ENCODE measurements at regions not wholly inside any gene's neighbourhood (a gene's known extent, or its start where the extent isn't known, plus 50 kb on each side); places are given as distances from the start of the nearest gene placed in this dataset.
"Not testable (repeated sequence)": the region's sequence is repeated elsewhere in the genome, so short reads cannot be mapped to it uniquely, and the experiment has no call there.

DNA sequence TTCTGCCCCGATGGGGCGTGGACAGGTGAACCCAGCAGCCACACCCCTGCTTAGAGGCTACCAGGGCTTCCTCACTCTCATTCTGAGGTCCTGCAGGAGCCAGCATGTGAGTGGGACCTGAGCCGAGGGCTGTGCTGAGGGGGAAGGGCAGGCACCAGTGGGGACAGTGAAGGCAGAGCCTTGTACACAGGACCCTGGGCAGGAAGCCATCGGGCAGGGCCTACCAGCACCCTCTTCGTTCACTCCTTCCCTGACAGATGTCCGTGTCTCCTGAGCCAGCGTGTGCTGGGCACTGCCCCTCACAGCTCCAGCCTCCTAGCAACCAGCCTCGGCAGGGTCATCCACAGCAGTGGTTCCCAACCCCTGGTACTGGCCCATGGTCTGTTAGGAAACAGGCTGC, 5385.0 kb upstream of the TPTE start:
- not testable (repeated sequence) for H3K9ac ChIP-seq (ENCODE audit: low read length); H3K9me3 ChIP-seq (ENCODE audit: low read length); H3K27ac ChIP-seq (ENCODE audit: low read depth, low read length, poor library complexity, severe bottlenecking); H4K20me1 ChIP-seq (ENCODE audit: insufficient read depth, low read length); H3K4me2 ChIP-seq (ENCODE audit: low read length); H3K9me2 ChIP-seq (ENCODE audit: low read depth, low read length); H3K79me2 ChIP-seq (ENCODE audit: insufficient read depth, low read length); H3K4me1 ChIP-seq (ENCODE audit: insufficient read depth, low read length, severe bottlenecking); H3F3A ChIP-seq (ENCODE audit: insufficient read depth, low read length); H3K4me3 ChIP-seq (ENCODE audit: low read depth, low read length, poor library complexity, severe bottlenecking); H3K36me3 ChIP-seq (ENCODE audit: insufficient read depth, low read length); H2AFZ ChIP-seq (ENCODE audit: low read length); H3K27me3 ChIP-seq (ENCODE audit: insufficient read depth, low read length)

DNA sequence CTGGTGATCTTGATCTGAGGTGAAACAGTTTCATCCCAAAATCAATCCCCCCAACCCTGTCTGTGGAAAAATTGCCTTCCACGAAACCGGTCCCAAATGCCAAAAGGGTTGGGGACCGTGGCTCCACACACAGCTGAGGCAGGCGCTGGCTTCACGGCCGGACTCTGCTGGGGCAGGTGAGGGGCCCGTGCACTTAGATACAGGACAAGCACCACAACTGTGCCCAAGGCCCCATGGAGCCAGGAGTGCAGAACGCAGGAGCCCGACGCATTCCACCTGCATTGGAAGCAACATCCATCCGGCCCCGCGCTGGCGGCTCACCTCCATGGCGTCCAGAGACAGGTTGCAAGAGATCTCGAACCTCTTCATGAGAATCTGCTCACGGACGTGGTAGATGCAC, 5384.4 kb upstream of the TPTE start:
- not testable (repeated sequence) for H3K27me3 ChIP-seq (ENCODE audit: insufficient read depth, low read length); H3F3A ChIP-seq (ENCODE audit: insufficient read depth, low read length); H3K9ac ChIP-seq (ENCODE audit: low read length); H3K9me2 ChIP-seq (ENCODE audit: low read depth, low read length); H3K4me2 ChIP-seq (ENCODE audit: low read length); H2AFZ ChIP-seq (ENCODE audit: low read length); H3K4me3 ChIP-seq (ENCODE audit: low read depth, low read length, poor library complexity, severe bottlenecking); H4K20me1 ChIP-seq (ENCODE audit: insufficient read depth, low read length); H3K4me1 ChIP-seq (ENCODE audit: insufficient read depth, low read length, severe bottlenecking); H3K36me3 ChIP-seq (ENCODE audit: insufficient read depth, low read length); H3K9me3 ChIP-seq (ENCODE audit: low read length); H3K27ac ChIP-seq (ENCODE audit: low read depth, low read length, poor library complexity, severe bottlenecking); H3K79me2 ChIP-seq (ENCODE audit: insufficient read depth, low read length)

DNA sequence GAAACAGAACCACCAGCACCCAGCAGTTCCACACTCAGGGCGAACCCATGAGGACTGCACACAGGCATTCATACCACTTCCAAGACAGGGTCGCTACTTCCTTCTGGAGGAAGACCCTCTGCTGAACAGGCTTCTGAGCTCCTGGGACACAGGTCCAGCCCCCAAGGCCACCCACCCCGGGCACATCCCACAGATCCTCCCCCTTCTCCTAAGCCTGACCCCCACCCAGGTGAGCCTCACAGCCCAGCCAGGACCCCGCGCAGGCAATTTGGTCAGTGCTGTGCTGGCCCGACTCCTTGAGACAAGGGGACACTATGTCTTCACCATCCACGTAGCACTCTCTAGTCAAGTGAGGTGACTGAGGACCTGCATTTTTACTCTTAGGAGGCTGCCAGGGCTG, 5382.7 kb upstream of the TPTE start:
- H4K20me1 ChIP-seq (ENCODE audit: insufficient read depth, low read length); H3K79me2 ChIP-seq (ENCODE audit: insufficient read depth, low read length); H3K9me3 ChIP-seq (ENCODE audit: low read length); H3K27ac ChIP-seq (ENCODE audit: low read depth, low read length, poor library complexity, severe bottlenecking); H3K4me1 ChIP-seq (ENCODE audit: insufficient read depth, low read length, severe bottlenecking); H3K4me2 ChIP-seq (ENCODE audit: low read length); H3K36me3 ChIP-seq (ENCODE audit: insufficient read depth, low read length); H3K9ac ChIP-seq (ENCODE audit: low read length); H2AFZ ChIP-seq (ENCODE audit: low read length); H3K4me3 ChIP-seq (ENCODE audit: low read depth, low read length, poor library complexity, severe bottlenecking); H3F3A ChIP-seq (ENCODE audit: insufficient read depth, low read length); H3K9me2 ChIP-seq (ENCODE audit: low read depth, low read length); H3K27me3 ChIP-seq (ENCODE audit: insufficient read depth, low read length): not testable (repeated sequence)

DNA sequence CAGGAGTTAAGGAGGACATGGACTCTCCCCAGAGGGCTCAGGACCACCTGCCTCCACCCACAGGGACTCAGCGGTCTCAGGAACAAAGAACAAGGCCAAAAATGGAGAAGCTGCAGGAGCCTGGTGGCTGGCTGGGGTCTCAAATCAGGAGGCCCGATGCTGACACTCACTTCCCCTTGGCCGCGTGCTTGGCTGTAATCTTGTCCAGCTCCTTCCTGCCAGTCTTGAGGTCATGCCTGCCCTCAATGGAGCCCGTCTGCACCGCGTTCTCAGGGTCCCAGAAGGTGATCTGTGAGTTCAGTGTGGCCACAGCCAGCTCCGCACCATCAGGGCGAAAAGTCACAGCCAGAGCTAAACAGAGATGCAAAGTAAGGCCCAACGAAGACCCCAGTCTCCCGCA, 5381.9 kb upstream of the TPTE start:
- not testable (repeated sequence) for H3K4me2 ChIP-seq (ENCODE audit: low read length); H4K20me1 ChIP-seq (ENCODE audit: insufficient read depth, low read length); H3K9me2 ChIP-seq (ENCODE audit: low read depth, low read length); H3K27ac ChIP-seq (ENCODE audit: low read depth, low read length, poor library complexity, severe bottlenecking); H3K79me2 ChIP-seq (ENCODE audit: insufficient read depth, low read length); H3K27me3 ChIP-seq (ENCODE audit: insufficient read depth, low read length); H3K9me3 ChIP-seq (ENCODE audit: low read length); H3F3A ChIP-seq (ENCODE audit: insufficient read depth, low read length); H3K4me1 ChIP-seq (ENCODE audit: insufficient read depth, low read length, severe bottlenecking); H3K9ac ChIP-seq (ENCODE audit: low read length); H2AFZ ChIP-seq (ENCODE audit: low read length); H3K4me3 ChIP-seq (ENCODE audit: low read depth, low read length, poor library complexity, severe bottlenecking); H3K36me3 ChIP-seq (ENCODE audit: insufficient read depth, low read length)

DNA sequence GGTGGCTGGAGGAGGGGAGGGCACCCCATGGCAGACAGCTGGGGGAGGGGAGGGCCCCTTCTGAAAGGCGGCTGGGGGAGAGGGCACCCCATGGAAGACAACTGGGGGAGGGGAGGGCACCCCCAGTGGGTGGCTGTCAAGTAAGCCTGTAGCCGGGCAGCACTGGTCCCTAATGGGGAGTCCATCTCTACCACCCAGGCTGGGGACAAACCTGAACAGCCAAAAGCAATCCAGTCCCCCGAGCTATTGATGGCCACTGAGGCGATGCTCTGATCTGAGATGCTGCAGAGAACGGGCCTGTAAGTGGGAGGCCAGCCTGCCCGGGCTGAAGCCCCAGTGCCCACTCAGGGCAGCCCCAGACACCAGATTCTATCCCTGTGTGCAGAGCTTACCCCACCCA, 5378.4 kb upstream of the TPTE start:
- not testable (repeated sequence) for H3K4me2 ChIP-seq (ENCODE audit: low read length); H3K4me3 ChIP-seq (ENCODE audit: low read depth, low read length, poor library complexity, severe bottlenecking); H3K9ac ChIP-seq (ENCODE audit: low read length); H3K9me2 ChIP-seq (ENCODE audit: low read depth, low read length); H2AFZ ChIP-seq (ENCODE audit: low read length); H3K27me3 ChIP-seq (ENCODE audit: insufficient read depth, low read length); H3K36me3 ChIP-seq (ENCODE audit: insufficient read depth, low read length); H3K4me1 ChIP-seq (ENCODE audit: insufficient read depth, low read length, severe bottlenecking); H3K27ac ChIP-seq (ENCODE audit: low read depth, low read length, poor library complexity, severe bottlenecking); H3F3A ChIP-seq (ENCODE audit: insufficient read depth, low read length); H3K9me3 ChIP-seq (ENCODE audit: low read length); H3K79me2 ChIP-seq (ENCODE audit: insufficient read depth, low read length); H4K20me1 ChIP-seq (ENCODE audit: insufficient read depth, low read length)

DNA sequence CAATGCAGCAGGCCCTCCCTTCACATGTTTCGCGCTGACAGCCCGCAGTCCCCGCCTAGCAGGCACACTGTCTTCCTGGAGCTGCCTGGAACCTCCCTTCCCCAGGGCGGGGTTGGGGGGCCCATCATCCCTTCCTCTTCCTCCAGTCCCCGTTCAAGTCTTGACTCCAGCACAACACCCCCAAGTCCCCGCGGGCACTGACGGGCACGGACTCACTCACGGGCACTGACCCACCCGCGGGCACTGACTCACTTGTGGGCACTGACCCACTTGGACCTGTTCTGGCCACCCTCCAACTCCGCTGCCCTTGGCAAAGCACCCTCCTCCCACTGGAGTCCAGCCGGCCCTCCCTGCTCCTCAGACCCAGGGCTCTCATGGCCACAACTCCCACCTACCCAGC, 5376.7 kb upstream of the TPTE start:
- H3K27me3 ChIP-seq (ENCODE audit: insufficient read depth, low read length); H3K4me1 ChIP-seq (ENCODE audit: insufficient read depth, low read length, severe bottlenecking); H2AFZ ChIP-seq (ENCODE audit: low read length); H3K79me2 ChIP-seq (ENCODE audit: insufficient read depth, low read length); H3K4me2 ChIP-seq (ENCODE audit: low read length); H3K36me3 ChIP-seq (ENCODE audit: insufficient read depth, low read length); H3K9me3 ChIP-seq (ENCODE audit: low read length); H3K27ac ChIP-seq (ENCODE audit: low read depth, low read length, poor library complexity, severe bottlenecking); H3K9ac ChIP-seq (ENCODE audit: low read length); H4K20me1 ChIP-seq (ENCODE audit: insufficient read depth, low read length); H3K4me3 ChIP-seq (ENCODE audit: low read depth, low read length, poor library complexity, severe bottlenecking); H3K9me2 ChIP-seq (ENCODE audit: low read depth, low read length); H3F3A ChIP-seq (ENCODE audit: insufficient read depth, low read length): not testable (repeated sequence)

DNA sequence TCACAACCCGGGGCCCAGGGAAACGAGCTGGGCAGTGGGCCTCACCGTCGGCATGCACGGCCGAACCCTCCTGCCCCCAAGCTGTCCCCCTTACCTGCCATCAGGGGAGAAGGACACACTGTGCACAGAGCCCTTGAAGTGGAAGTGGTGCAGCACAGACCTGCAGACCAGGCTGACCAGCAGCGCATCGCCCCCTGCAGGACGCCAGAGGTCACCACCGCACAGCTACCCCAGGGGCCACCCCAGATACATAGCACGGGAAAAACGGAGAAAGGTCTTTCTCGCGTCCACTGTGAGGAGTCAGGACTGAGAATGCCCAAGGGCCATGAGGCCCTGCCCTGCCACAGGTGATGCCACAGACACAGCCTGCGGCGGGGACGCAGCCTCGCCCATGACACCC, 5373.7 kb upstream of the TPTE start:
- not testable (repeated sequence) for H3K79me2 ChIP-seq (ENCODE audit: insufficient read depth, low read length); H3K36me3 ChIP-seq (ENCODE audit: insufficient read depth, low read length); H3K4me1 ChIP-seq (ENCODE audit: insufficient read depth, low read length, severe bottlenecking); H3K4me2 ChIP-seq (ENCODE audit: low read length); H3K9me2 ChIP-seq (ENCODE audit: low read depth, low read length); H3K9ac ChIP-seq (ENCODE audit: low read length); H4K20me1 ChIP-seq (ENCODE audit: insufficient read depth, low read length); H3K4me3 ChIP-seq (ENCODE audit: low read depth, low read length, poor library complexity, severe bottlenecking); H3F3A ChIP-seq (ENCODE audit: insufficient read depth, low read length); H3K9me3 ChIP-seq (ENCODE audit: low read length); H2AFZ ChIP-seq (ENCODE audit: low read length); H3K27ac ChIP-seq (ENCODE audit: low read depth, low read length, poor library complexity, severe bottlenecking); H3K27me3 ChIP-seq (ENCODE audit: insufficient read depth, low read length)

DNA sequence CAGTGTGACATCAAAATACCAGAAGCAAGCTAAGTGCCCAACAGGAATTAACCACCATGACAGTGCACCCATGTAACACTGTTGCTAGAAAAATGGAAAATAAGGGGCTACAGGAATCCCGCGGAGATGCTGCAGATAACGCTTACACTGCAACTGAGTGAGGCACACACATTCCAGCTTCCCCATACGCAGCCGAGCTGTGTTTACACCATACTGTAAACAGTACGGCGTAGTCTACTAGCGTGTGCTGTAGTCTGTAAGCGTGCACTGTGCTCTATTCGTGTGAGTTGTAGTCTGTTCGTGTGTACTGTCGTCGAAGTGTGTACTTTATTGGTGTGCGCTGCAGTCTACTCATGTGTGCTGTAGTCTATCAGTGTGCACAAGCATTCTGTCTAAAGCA, 5372.2 kb upstream of the TPTE start:
- not testable (repeated sequence) for H3F3A ChIP-seq (ENCODE audit: insufficient read depth, low read length); H3K4me3 ChIP-seq (ENCODE audit: low read depth, low read length, poor library complexity, severe bottlenecking); H2AFZ ChIP-seq (ENCODE audit: low read length); H3K9ac ChIP-seq (ENCODE audit: low read length); H3K27me3 ChIP-seq (ENCODE audit: insufficient read depth, low read length); H3K9me3 ChIP-seq (ENCODE audit: low read length); H3K4me1 ChIP-seq (ENCODE audit: insufficient read depth, low read length, severe bottlenecking); H3K27ac ChIP-seq (ENCODE audit: low read depth, low read length, poor library complexity, severe bottlenecking); H3K79me2 ChIP-seq (ENCODE audit: insufficient read depth, low read length); H3K9me2 ChIP-seq (ENCODE audit: low read depth, low read length); H3K4me2 ChIP-seq (ENCODE audit: low read length); H4K20me1 ChIP-seq (ENCODE audit: insufficient read depth, low read length); H3K36me3 ChIP-seq (ENCODE audit: insufficient read depth, low read length)

All from OCI-LY1 (cell line).